ENCODE measurements at regions not wholly inside any gene's neighbourhood (a gene's known extent, or its start where the extent isn't known, plus 50 kb on each side); places are given as distances from the start of the nearest gene placed in this dataset.

DNA sequence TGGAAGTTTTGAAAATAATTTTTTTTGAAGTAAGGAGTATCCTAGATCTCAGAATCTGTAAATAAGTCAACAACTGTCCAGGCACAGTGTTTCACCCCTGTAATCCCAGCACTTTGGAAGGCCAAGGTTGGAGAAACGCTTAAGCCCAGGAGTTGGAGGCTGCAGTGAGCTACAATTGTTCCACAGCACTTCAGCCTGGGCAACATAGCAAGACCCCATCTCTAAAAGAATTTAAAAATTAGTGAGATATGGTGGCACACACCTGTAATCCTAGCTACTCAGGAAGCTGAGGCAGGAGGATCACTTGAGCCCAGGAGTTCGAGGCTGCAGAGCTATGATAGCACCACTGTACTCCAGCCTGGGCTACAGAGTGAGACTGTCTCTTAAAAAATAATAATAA is 87.2 kb upstream of the ZNF507 start:
- no peak for DNase-seq (ENCODE audit: low spot score)
- no peak overlapping the region for H3K27ac ChIP-seq
- CTCF ChIA-PET: interaction anchor here (0.7 kb wide), 1 partner anchor 101 kb away, joined by 3 read pairs; no protein-coding TSS in a partner anchor
- POLR2A ChIA-PET (ENCODE audit: low non-redundant PET): no interaction called here
- no peak for TF ChIP-seq CTCF (conservative IDR thresholded peaks at IDR 0.05; ENCODE audit: low read depth)

GRCh38 chr19:32264568-32264967 is 80.8 kb upstream of the ZNF507 start:
- no peak for TF ChIP-seq CTCF (conservative IDR thresholded peaks at IDR 0.05; ENCODE audit: low read depth)
- CTCF ChIA-PET: no interaction called here
- DNase-seq (ENCODE audit: low spot score): no peak
- no peak overlapping the region for H3K27ac ChIP-seq
- POLR2A ChIA-PET (ENCODE audit: low non-redundant PET): no interaction called here

- no peak for DNase-seq (ENCODE audit: low spot score)
- no peak overlapping the region for H3K27ac ChIP-seq
- TF ChIP-seq CTCF (conservative IDR thresholded peaks at IDR 0.05; ENCODE audit: low read depth): no peak
- ChIA-PET POLR2A (ENCODE audit: low non-redundant PET) (no interaction called here), CTCF (no interaction called here)
Measured at GRCh38 chr19:32265995-32266394, 79.4 kb upstream of the ZNF507 start.

GRCh38 chr19:32266460-32266859 is 79.0 kb upstream of the ZNF507 start:
- CTCF ChIA-PET: no interaction called here

GRCh38 chr19:32268381-32268780 is 77.0 kb upstream of the ZNF507 start:
- H3K27ac ChIP-seq: no peak overlapping the region
- DNase-seq (ENCODE audit: low spot score): no peak
- ChIA-PET POLR2A (ENCODE audit: low non-redundant PET) (no interaction called here), CTCF (interaction anchor here (0.6 kb wide), 1 partner anchor 1087 kb away, joined by 3 read pairs; no protein-coding TSS in a partner anchor)
- TF ChIP-seq CTCF (conservative IDR thresholded peaks at IDR 0.05; ENCODE audit: low read depth): no peak

More at GRCh38 chr19:32266460-32266859, 79.0 kb upstream of the ZNF507 start:
- no peak overlapping the region for H3K27ac ChIP-seq
- DNase-seq (ENCODE audit: low spot score): no peak
- POLR2A ChIA-PET (ENCODE audit: low non-redundant PET): no interaction called here
- TF ChIP-seq CTCF (conservative IDR thresholded peaks at IDR 0.05; ENCODE audit: low read depth): no peak

GRCh38 chr19:32269831-32270230 is 75.6 kb upstream of the ZNF507 start:
- H3K27ac ChIP-seq: no peak overlapping the region
- ChIA-PET CTCF (no interaction called here), POLR2A (ENCODE audit: low non-redundant PET) (no interaction called here)
- TF ChIP-seq CTCF (conservative IDR thresholded peaks at IDR 0.05; ENCODE audit: low read depth): no peak
- DNase-seq (ENCODE audit: low spot score): no peak

DNA sequence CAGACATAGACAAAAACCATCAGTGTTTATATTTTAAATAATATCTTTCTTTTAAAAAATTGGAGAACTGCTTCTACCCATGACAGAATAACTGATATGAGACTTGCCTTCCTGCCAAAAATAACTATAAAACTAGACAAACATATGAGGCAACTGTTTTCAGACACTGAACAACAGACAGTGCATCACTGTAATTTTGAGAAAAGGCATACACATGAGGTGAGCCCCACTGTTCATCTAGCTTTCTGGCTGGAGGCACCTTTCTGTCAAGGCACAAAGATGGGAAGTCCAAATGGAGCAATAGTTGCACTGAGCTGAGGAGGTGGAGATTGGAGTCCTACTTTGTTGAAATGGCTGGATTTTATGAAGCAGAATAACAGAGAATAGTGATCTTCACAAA is 71.9 kb upstream of the ZNF507 start:
- CTCF ChIA-PET: interaction anchor here (0.6 kb wide), 1 partner anchor 325 kb away, joined by 4 read pairs; no protein-coding TSS in a partner anchor
- POLR2A ChIA-PET (ENCODE audit: low non-redundant PET): no interaction called here
- H3K27ac ChIP-seq: no peak overlapping the region
- DNase-seq (ENCODE audit: low spot score): no peak
- TF ChIP-seq CTCF (conservative IDR thresholded peaks at IDR 0.05; ENCODE audit: low read depth): no peak
